GM12878 (cell line): ENCODE measurements at regions not wholly inside any gene's neighbourhood (a gene's known extent, or its start where the extent isn't known, plus 50 kb on each side); places are given as distances from the start of the nearest gene placed in this dataset.

Experiments used
- BACH1 ChIP-seq: fragments of 450-650 bp; IDR thresholded peaks from 2 replicates; pipeline ENCODE4 v1.6.1; 2017; ENCODE audit warnings: mild to moderate bottlenecking, borderline replicate concordance
- CREM ChIP-seq: IDR thresholded peaks from 2 replicates; pipeline ENCODE4 v1.6.1; 2014; ENCODE audit warnings: antibody characterized with exemption, low read depth
- IRF4 ChIP-seq: IDR thresholded peaks from 2 replicates; pipeline ENCODE4 v1.6.1; 2011; ENCODE audit warnings: low read depth, low read length
- JUND ChIP-seq: IDR thresholded peaks from 2 replicates; pipeline ENCODE4 v1.6.1; 2012; ENCODE audit warnings: low read depth, mild to moderate bottlenecking, low read length, improper control_type of control experiment, moderate library complexity
- PML ChIP-seq: IDR thresholded peaks from 2 replicates; pipeline ENCODE4 v1.6.1; 2012; ENCODE audit warnings: low read length, inconsistent platforms
- RFX5 ChIP-seq: IDR thresholded peaks from 2 replicates; pipeline ENCODE4 v1.6.1; 2011; ENCODE audit warnings: low read depth, low read length, improper control_type of control experiment
- TF ChIP-seq, protein P1 (sequence below): fragments of 450-650 bp; IDR thresholded peaks from 2 replicates; pipeline ENCODE4 v1.6.1; 2018; ENCODE audit warnings: mild to moderate bottlenecking, low read depth, moderate library complexity; ENCODE audit not compliant: partially characterized antibody
- TF ChIP-seq, protein P2 (sequence below): fragments of 450-650 bp; IDR thresholded peaks from 2 replicates; pipeline ENCODE4 v1.6.1; 2014; ENCODE audit warnings: mild to moderate bottlenecking
- TF ChIP-seq, protein P3 (sequence below): fragments of 450-650 bp; formaldehyde crosslinking; IDR thresholded peaks from 2 replicates; pipeline ENCODE4 v1.4.0; 2020; ENCODE audit warnings: mild to moderate bottlenecking, moderate library complexity
- TF ChIP-seq, protein P4 (sequence below): fragments of 450-650 bp; IDR thresholded peaks from 2 replicates; pipeline ENCODE4 v1.6.1; 2017; ENCODE audit warnings: antibody characterized with exemption, mild to moderate bottlenecking, moderate library complexity
- TF ChIP-seq, protein P5 (sequence below): IDR thresholded peaks from 2 replicates; pipeline ENCODE4 v1.6.1; 2012; ENCODE audit warnings: low read depth, low read length, improper control_type of control experiment
- TF ChIP-seq, protein P6 (sequence below): IDR thresholded peaks from 2 replicates; pipeline ENCODE4 v1.6.1; 2012; ENCODE audit warnings: low read length, inconsistent platforms

DNA sequence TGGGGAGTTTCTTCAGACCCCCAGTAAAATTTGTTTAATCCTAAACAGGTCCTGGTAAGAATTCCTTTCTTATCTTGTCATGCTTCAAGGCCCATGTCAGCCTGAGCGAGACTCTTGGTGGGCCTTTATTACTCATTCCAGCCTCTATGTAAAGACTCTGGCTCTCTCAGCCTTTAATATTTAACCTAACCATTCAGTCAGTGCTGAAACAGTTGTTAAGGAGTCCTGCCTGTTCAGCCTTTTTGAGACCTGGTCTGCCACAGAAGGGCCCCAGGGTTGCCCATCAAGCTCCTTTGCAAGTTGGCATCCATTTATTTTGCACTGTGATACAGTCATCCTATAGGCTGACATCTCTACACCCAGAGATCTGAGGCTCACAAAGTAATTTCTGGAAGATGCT, 107.7 kb upstream of the VANGL1 start (continued):
- TF ChIP-seq, protein P1, sequence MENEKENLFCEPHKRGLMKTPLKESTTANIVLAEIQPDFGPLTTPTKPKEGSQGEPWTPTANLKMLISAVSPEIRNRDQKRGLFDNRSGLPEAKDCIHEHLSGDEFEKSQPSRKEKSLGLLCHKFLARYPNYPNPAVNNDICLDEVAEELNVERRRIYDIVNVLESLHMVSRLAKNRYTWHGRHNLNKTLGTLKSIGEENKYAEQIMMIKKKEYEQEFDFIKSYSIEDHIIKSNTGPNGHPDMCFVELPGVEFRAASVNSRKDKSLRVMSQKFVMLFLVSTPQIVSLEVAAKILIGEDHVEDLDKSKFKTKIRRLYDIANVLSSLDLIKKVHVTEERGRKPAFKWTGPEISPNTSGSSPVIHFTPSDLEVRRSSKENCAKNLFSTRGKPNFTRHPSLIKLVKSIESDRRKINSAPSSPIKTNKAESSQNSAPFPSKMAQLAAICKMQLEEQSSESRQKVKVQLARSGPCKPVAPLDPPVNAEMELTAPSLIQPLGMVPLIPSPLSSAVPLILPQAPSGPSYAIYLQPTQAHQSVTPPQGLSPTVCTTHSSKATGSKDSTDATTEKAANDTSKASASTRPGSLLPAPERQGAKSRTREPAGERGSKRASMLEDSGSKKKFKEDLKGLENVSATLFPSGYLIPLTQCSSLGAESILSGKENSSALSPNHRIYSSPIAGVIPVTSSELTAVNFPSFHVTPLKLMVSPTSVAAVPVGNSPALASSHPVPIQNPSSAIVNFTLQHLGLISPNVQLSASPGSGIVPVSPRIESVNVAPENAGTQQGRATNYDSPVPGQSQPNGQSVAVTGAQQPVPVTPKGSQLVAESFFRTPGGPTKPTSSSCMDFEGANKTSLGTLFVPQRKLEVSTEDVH, result no peak
- no peak for TF ChIP-seq IRF4
- TF ChIP-seq CREM, result no peak
- TF ChIP-seq, protein P2, sequence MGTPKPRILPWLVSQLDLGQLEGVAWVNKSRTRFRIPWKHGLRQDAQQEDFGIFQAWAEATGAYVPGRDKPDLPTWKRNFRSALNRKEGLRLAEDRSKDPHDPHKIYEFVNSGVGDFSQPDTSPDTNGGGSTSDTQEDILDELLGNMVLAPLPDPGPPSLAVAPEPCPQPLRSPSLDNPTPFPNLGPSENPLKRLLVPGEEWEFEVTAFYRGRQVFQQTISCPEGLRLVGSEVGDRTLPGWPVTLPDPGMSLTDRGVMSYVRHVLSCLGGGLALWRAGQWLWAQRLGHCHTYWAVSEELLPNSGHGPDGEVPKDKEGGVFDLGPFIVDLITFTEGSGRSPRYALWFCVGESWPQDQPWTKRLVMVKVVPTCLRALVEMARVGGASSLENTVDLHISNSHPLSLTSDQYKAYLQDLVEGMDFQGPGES, result no peak
- TF ChIP-seq PML, result no peak
- TF ChIP-seq, protein P3, sequence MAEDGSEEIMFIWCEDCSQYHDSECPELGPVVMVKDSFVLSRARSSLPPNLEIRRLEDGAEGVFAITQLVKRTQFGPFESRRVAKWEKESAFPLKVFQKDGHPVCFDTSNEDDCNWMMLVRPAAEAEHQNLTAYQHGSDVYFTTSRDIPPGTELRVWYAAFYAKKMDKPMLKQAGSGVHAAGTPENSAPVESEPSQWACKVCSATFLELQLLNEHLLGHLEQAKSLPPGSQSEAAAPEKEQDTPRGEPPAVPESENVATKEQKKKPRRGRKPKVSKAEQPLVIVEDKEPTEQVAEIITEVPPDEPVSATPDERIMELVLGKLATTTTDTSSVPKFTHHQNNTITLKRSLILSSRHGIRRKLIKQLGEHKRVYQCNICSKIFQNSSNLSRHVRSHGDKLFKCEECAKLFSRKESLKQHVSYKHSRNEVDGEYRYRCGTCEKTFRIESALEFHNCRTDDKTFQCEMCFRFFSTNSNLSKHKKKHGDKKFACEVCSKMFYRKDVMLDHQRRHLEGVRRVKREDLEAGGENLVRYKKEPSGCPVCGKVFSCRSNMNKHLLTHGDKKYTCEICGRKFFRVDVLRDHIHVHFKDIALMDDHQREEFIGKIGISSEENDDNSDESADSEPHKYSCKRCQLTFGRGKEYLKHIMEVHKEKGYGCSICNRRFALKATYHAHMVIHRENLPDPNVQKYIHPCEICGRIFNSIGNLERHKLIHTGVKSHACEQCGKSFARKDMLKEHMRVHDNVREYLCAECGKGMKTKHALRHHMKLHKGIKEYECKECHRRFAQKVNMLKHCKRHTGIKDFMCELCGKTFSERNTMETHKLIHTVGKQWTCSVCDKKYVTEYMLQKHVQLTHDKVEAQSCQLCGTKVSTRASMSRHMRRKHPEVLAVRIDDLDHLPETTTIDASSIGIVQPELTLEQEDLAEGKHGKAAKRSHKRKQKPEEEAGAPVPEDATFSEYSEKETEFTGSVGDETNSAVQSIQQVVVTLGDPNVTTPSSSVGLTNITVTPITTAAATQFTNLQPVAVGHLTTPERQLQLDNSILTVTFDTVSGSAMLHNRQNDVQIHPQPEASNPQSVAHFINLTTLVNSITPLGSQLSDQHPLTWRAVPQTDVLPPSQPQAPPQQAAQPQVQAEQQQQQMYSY (CRISPR knock-in tag), result no peak
- no peak for TF ChIP-seq BACH1
- TF ChIP-seq, protein P4, sequence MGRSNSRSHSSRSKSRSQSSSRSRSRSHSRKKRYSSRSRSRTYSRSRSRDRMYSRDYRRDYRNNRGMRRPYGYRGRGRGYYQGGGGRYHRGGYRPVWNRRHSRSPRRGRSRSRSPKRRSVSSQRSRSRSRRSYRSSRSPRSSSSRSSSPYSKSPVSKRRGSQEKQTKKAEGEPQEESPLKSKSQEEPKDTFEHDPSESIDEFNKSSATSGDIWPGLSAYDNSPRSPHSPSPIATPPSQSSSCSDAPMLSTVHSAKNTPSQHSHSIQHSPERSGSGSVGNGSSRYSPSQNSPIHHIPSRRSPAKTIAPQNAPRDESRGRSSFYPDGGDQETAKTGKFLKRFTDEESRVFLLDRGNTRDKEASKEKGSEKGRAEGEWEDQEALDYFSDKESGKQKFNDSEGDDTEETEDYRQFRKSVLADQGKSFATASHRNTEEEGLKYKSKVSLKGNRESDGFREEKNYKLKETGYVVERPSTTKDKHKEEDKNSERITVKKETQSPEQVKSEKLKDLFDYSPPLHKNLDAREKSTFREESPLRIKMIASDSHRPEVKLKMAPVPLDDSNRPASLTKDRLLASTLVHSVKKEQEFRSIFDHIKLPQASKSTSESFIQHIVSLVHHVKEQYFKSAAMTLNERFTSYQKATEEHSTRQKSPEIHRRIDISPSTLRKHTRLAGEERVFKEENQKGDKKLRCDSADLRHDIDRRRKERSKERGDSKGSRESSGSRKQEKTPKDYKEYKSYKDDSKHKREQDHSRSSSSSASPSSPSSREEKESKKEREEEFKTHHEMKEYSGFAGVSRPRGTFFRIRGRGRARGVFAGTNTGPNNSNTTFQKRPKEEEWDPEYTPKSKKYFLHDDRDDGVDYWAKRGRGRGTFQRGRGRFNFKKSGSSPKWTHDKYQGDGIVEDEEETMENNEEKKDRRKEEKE, result no peak
- no peak for TF ChIP-seq JUND
- TF ChIP-seq, protein P5, sequence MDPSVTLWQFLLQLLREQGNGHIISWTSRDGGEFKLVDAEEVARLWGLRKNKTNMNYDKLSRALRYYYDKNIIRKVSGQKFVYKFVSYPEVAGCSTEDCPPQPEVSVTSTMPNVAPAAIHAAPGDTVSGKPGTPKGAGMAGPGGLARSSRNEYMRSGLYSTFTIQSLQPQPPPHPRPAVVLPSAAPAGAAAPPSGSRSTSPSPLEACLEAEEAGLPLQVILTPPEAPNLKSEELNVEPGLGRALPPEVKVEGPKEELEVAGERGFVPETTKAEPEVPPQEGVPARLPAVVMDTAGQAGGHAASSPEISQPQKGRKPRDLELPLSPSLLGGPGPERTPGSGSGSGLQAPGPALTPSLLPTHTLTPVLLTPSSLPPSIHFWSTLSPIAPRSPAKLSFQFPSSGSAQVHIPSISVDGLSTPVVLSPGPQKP, result no peak
- TF ChIP-seq, protein P6, sequence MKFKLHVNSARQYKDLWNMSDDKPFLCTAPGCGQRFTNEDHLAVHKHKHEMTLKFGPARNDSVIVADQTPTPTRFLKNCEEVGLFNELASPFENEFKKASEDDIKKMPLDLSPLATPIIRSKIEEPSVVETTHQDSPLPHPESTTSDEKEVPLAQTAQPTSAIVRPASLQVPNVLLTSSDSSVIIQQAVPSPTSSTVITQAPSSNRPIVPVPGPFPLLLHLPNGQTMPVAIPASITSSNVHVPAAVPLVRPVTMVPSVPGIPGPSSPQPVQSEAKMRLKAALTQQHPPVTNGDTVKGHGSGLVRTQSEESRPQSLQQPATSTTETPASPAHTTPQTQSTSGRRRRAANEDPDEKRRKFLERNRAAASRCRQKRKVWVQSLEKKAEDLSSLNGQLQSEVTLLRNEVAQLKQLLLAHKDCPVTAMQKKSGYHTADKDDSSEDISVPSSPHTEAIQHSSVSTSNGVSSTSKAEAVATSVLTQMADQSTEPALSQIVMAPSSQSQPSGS, result no peak
- no peak for TF ChIP-seq RFX5
